Parathyroid adenoma (tissue), 2 donors: ENCODE measurements at regions not wholly inside any gene's neighbourhood (a gene's known extent, or its start where the extent isn't known, plus 50 kb on each side); places are given as distances from the start of the nearest gene placed in this dataset.

Experiments
- H2AFZ ChIP-seq: fragments of 300-600 bp; sonication (generic); one replicate; pipeline ENCODE4 v1.7.0; 2017; ENCODE audit warnings: antibody characterized with exemption, mild to moderate bottlenecking
- H3K27ac ChIP-seq: fragments of 300-600 bp; sonication (generic); one replicate; pipeline ENCODE4 v1.7.0; 2017
- H3K27me3 ChIP-seq: fragments of 300-600 bp; sonication (generic); one replicate; pipeline ENCODE4 v1.7.0; 2017; ENCODE audit warnings: low read length; ENCODE audit not compliant: control insufficient read depth, insufficient read depth
- H3K36me3 ChIP-seq: fragments of 300-600 bp; sonication (generic); one replicate; pipeline ENCODE4 v1.7.0; 2017; ENCODE audit warnings: low read length; ENCODE audit not compliant: control insufficient read depth, insufficient read depth
- H3K4me1 ChIP-seq: fragments of 300-600 bp; sonication (generic); one replicate; pipeline ENCODE4 v1.7.0; 2017; ENCODE audit warnings: control low read depth
- H3K4me2 ChIP-seq: fragments of 300-600 bp; sonication (generic); one replicate; pipeline ENCODE4 v1.7.0; 2017; ENCODE audit warnings: low read length
- H3K4me3 ChIP-seq: fragments of 300-600 bp; sonication (generic); one replicate; pipeline ENCODE4 v1.7.0; 2017; ENCODE audit warnings: low read depth, low read length
- H3K79me2 ChIP-seq: fragments of 300-600 bp; sonication (generic); one replicate; pipeline ENCODE4 v1.7.0; 2017; ENCODE audit warnings: control low read depth
- H3K9ac ChIP-seq: fragments of 300-600 bp; sonication (generic); one replicate; pipeline ENCODE4 v1.7.0; 2017; ENCODE audit warnings: mild to moderate bottlenecking
- H3K9me3 ChIP-seq: fragments of 300-600 bp; sonication (generic); one replicate; pipeline ENCODE4 v1.7.0; 2017; ENCODE audit warnings: low read length; ENCODE audit not compliant: control insufficient read depth
- CTCF ChIP-seq: fragments of 300-600 bp; sonication (generic); IDR thresholded peaks from one replicate; pipeline ENCODE4 v1.7.0; 2017; ENCODE audit warnings: antibody characterized with exemption, mild to moderate bottlenecking
- donor health status: primary hyperparathyroidism.

DNA sequence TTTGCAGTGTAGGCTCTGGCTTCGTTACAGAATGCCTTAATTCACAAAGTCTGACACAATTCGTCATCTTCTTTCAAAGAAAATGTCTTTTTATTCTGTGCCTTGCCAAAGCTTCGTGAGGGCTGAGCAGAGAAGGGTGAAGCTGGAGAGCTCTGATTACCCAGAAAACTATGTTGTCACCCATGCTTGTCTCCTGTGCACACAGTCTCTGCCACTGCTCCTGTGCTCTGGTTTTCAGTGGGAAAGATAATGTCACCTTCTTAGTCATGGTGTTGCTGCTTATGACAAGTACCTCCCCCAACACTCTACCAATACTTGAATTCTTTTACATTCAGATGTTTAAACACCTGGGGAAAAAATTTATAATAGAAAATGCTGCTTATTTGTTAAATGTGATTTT, 509.2 kb upstream of the GRM7 start:
- no peaks in the 10 kb centered on the region for H3K9me3 ChIP-seq
- no peak overlapping the region for H3K9ac ChIP-seq
- H2AFZ ChIP-seq: no peak overlapping the region
- H3K4me1 ChIP-seq: no peaks in the 10 kb centered on the region
- TF ChIP-seq CTCF: no peak
- H3K27me3 ChIP-seq: no peaks in the 10 kb centered on the region
- H3K4me3 ChIP-seq: no peak overlapping the region
- no peaks in the 10 kb centered on the region for H3K36me3 ChIP-seq
- no peaks in the 10 kb centered on the region for H3K79me2 ChIP-seq
- H3K4me2 ChIP-seq: no peak overlapping the region
- no peak overlapping the region for H3K27ac ChIP-seq

GRCh38 chr3:6354653-6355052, 506.3 kb upstream of the GRM7 start:
- Histone ChIP-seq H3K9me3 (no peaks in the 10 kb centered on the region), H3K27ac (no peak overlapping the region), H3K4me2 (no peak overlapping the region), H3K9ac (no peak overlapping the region), H3K4me3 (no peak overlapping the region), H3K4me1 (no peaks in the 10 kb centered on the region), H2AFZ (no peak overlapping the region), H3K36me3 (no peaks in the 10 kb centered on the region), H3K79me2 (no peaks in the 10 kb centered on the region), H3K27me3 (no peaks in the 10 kb centered on the region)
- no peak for TF ChIP-seq CTCF

DNA sequence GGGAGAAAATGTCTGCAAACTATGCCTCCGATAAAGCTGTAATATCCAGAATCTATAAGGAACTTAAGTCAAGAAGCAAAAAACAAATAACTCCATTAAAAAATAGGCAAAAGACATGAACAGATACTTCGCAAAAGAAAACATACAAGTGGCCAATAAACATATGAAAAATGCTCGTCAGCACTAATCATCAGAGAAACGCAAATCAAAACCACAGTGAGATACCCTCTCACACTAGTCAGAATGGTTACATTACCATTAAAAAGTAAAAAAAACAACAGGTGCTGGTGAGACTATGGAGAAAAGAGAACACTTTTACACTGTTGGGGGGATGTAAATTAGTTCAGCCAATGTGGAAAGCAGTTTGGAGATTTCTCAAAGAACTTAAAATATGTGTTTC, 498.5 kb upstream of the GRM7 start:
- no peak for TF ChIP-seq CTCF
- H3K4me2 ChIP-seq: no peak overlapping the region
- no peaks in the 10 kb centered on the region for H3K4me1 ChIP-seq
- no peak overlapping the region for H3K4me3 ChIP-seq
- H3K27me3 ChIP-seq: no peaks in the 10 kb centered on the region
- no peaks in the 10 kb centered on the region for H3K36me3 ChIP-seq
- no peak overlapping the region for H3K9ac ChIP-seq
- no peak overlapping the region for H2AFZ ChIP-seq
- H3K79me2 ChIP-seq: no peaks in the 10 kb centered on the region
- no peak overlapping the region for H3K27ac ChIP-seq
- H3K9me3 ChIP-seq: no peaks in the 10 kb centered on the region

- Histone ChIP-seq H3K36me3 (no peaks in the 10 kb centered on the region), H3K4me3 (no peak overlapping the region), H3K9me3 (no peaks in the 10 kb centered on the region), H3K79me2 (no peaks in the 10 kb centered on the region), H3K4me2 (no peak overlapping the region), H3K4me1 (no peaks in the 10 kb centered on the region), H3K27ac (no peak overlapping the region), H2AFZ (no peak overlapping the region), H3K27me3 (no peaks in the 10 kb centered on the region), H3K9ac (no peak overlapping the region)
- TF ChIP-seq CTCF: no peak
These were observed 493.7 kb upstream of the GRM7 start for GRCh38 chr3:6367171-6367570.

DNA sequence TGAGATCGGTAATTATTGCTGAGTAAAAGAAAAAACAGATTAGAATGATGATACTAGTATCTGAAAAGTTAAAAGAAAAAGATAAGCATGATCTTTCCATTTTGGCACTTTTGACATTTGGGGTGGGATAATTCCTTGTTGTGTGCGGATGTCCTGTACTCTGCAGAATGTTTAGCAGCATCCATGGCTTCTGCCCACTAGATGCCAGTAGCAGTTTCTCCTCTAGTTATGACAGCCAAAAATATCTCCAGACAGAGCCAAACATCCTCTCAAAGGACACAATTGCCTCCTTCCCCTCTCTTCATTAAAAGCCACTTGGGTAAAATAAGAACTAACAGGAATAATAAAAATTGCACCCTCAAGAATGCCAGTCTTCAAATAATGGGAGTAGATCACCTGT, 468.8 kb upstream of the GRM7 start:
- no peaks in the 10 kb centered on the region for H3K4me1 ChIP-seq
- H3K79me2 ChIP-seq: no peaks in the 10 kb centered on the region
- no peak overlapping the region for H3K9ac ChIP-seq
- no peak overlapping the region for H3K27ac ChIP-seq
- TF ChIP-seq CTCF: no peak
- H3K9me3 ChIP-seq: no peaks in the 10 kb centered on the region
- no peak overlapping the region for H2AFZ ChIP-seq
- H3K36me3 ChIP-seq: no peaks in the 10 kb centered on the region
- H3K4me3 ChIP-seq: no peak overlapping the region
- H3K27me3 ChIP-seq: no peaks in the 10 kb centered on the region
- no peak overlapping the region for H3K4me2 ChIP-seq
